NCI-H146 (cell line): ENCODE measurements at regions not wholly inside any gene's neighbourhood (a gene's known extent, or its start where the extent isn't known, plus 50 kb on each side); places are given as distances from the start of the nearest gene placed in this dataset.

Experiments used
- DNase-seq: peaks from one replicate; lab custom pipeline; 2025; lab: John Stamatoyannopoulos, UW

GRCh38 chr9:29830821-29831220 lies 2257.5 kb upstream of the C9orf72 start:
- peak; percentile 20 for DNase-seq

GRCh38 chr9:29838491-29839020 lies 2265.3 kb upstream of the C9orf72 start:
- no peak for DNase-seq

GRCh38 chr9:29844251-29844650 lies 2271.0 kb upstream of the C9orf72 start:
- no peak for DNase-seq

- DNase-seq: no peak
Measured at GRCh38 chr9:29850664-29851063, 2277.4 kb upstream of the C9orf72 start.

- DNase-seq: no peak
Measured at GRCh38 chr9:29861803-29862202, 2288.5 kb upstream of the C9orf72 start.

- DNase-seq: no peak
Measured at GRCh38 chr9:29865764-29866313, 2292.6 kb upstream of the C9orf72 start.

GRCh38 chr9:29866556-29866955 lies 2293.3 kb upstream of the C9orf72 start:
- DNase-seq: no peak

GRCh38 chr9:29873579-29873978 lies 2300.3 kb upstream of the C9orf72 start:
- DNase-seq: no peak

- no peak for DNase-seq
Measured at GRCh38 chr9:29875547-29875946, 2302.3 kb upstream of the C9orf72 start.

GRCh38 chr9:29882767-29883166 lies 2309.5 kb upstream of the C9orf72 start:
- DNase-seq: no peak

GRCh38 chr9:29906065-29906464 lies 2332.8 kb upstream of the C9orf72 start:
- DNase-seq: no peak

- DNase-seq: no peak
Measured at GRCh38 chr9:29928072-29928471, 2354.8 kb upstream of the C9orf72 start.

- DNase-seq: no peak
Measured at GRCh38 chr9:29939559-29939958, 2366.3 kb upstream of the C9orf72 start.

GRCh38 chr9:29945012-29945411 lies 2371.7 kb upstream of the C9orf72 start:
- DNase-seq: no peak

- DNase-seq: no peak
Measured at GRCh38 chr9:29958469-29958868, 2385.2 kb upstream of the C9orf72 start.

GRCh38 chr9:29965834-29966233 lies 2392.6 kb upstream of the C9orf72 start:
- DNase-seq: no peak

- no peak for DNase-seq
Measured at GRCh38 chr9:29966247-29966646, 2393.0 kb upstream of the C9orf72 start.

- no peak for DNase-seq
Measured at GRCh38 chr9:29968831-29969230, 2395.6 kb upstream of the C9orf72 start.

- no peak for DNase-seq
Measured at GRCh38 chr9:29969408-29969807, 2396.1 kb upstream of the C9orf72 start.

GRCh38 chr9:29969856-29970647 lies 2396.8 kb upstream of the C9orf72 start:
- DNase-seq: no peak

- DNase-seq: no peak
Measured at GRCh38 chr9:29974197-29974596, 2400.9 kb upstream of the C9orf72 start.

GRCh38 chr9:29976981-29977380 lies 2403.7 kb upstream of the C9orf72 start:
- DNase-seq: no peak

- DNase-seq: no peak
Measured at GRCh38 chr9:29981013-29981412, 2403.4 kb upstream of the ACO1 start.

- no peak for DNase-seq
Measured at GRCh38 chr9:29999645-30000044, 2384.8 kb upstream of the ACO1 start.
